K562 (cell line): ENCODE measurements at regions not wholly inside any gene's neighbourhood (a gene's known extent, or its start where the extent isn't known, plus 50 kb on each side); places are given as distances from the start of the nearest gene placed in this dataset.

Experiments used
- ATAC-seq: fragments of 200-7000 bp; cut with Tn5 transposase; 3 replicates; pipeline ENCODE4 v1.9.1; 2020; ENCODE audit warnings: moderate library complexity
- BruUV-seq: library from RNA; stranded (reverse); fragments of 400-500 nt; replicated peaks from 2 replicates; lab custom pipeline; 2021; lab: Mats Ljungman, UMichigan
- CTCF ChIA-PET: fragments of 300-600 bp; formaldehyde crosslinking; extraction: SDS; loops from one replicate; lab custom pipeline; 2021; ENCODE audit warnings: low intra/inter-chr PET ratio; lab: Yijun Ruan, JAX
- POLR2A ChIA-PET: fragments of 300-600, 350-650 bp; sonication (Branson Sonifier 250); formaldehyde crosslinking; extraction: SDS; loops from one replicate; lab custom pipeline; 2021; ENCODE audit warnings: antibody characterized with exemption, inconsistent platforms; lab: Yijun Ruan, JAX
- DNase-seq, 4 experiments: peaks; one replicate each; pipeline versions ENCODE4 v3.0.0 to v3.0.0-alpha.2; 2011 to 2018; ENCODE audit warnings: low spot score in 3 of 4, mixed read lengths in 3 of 4; ENCODE audit errors: extremely low read depth in 1 of 4
- FAIRE-seq: peaks from 2 replicates; lab custom pipeline; 2011; peaks lifted over from hg19 to GRCh38; lab: Jason Lieb, UNC
- H2AFZ ChIP-seq: 2 replicates; pipeline ENCODE4 v1.6.0; 2011; ENCODE audit warnings: low read depth, low read length, control low read depth, inconsistent platforms
- H3K27ac ChIP-seq: fragments of 200-600 bp; 3 replicates; pipeline ENCODE4 v1.8.0; 2011; ENCODE audit warnings: low read depth, mild to moderate bottlenecking, control low read depth, inconsistent platforms, low read length, moderate library complexity, mixed read lengths; ENCODE audit errors: extremely low read depth
- H3K27me3 ChIP-seq, 2 experiments: fragments of 300-600 bp in 1 of 2; 2 replicates in 1 of 2; 3 replicates in 1 of 2; pipeline versions ENCODE4 v1.6.0 to v1.8.0; 2011; ENCODE audit warnings: inconsistent platforms in 2 of 2, low read length in 2 of 2, mild to moderate bottlenecking in 1 of 2, mixed read lengths in 1 of 2, moderate library complexity in 1 of 2; ENCODE audit not compliant: control insufficient read depth in 2 of 2, insufficient read depth in 2 of 2
- H3K36me3 ChIP-seq: fragments of 300-600 bp; 3 replicates; pipeline ENCODE4 v1.8.0; 2011; ENCODE audit warnings: mild to moderate bottlenecking, low read length, inconsistent platforms; ENCODE audit not compliant: control insufficient read depth, insufficient read depth
- H3K4me1 ChIP-seq, 2 experiments: fragments of 200-600 bp in 1 of 2; replicated peaks in 1 of 2; 2 replicates in 1 of 2; 3 replicates in 1 of 2; pipeline versions ENCODE4 v1.5.1 to v1.8.0; 2011; ENCODE audit warnings: inconsistent platforms in 2 of 2, low read length in 2 of 2, mild to moderate bottlenecking in 1 of 2, mixed read lengths in 1 of 2, moderate library complexity in 1 of 2; ENCODE audit not compliant: control insufficient read depth in 2 of 2, insufficient read depth in 2 of 2
- H3K4me2 ChIP-seq: 2 replicates; pipeline ENCODE4 v1.6.1; 2011; ENCODE audit warnings: low read length, control low read depth, inconsistent platforms, mixed read lengths; ENCODE audit not compliant: insufficient read depth
- H3K4me3 ChIP-seq: fragments of 200-600 bp; sonication (generic), shearing (Covaris generic); 2 replicates; pipeline ENCODE4 v1.5.1; 2016; ENCODE audit warnings: control low read depth, inconsistent platforms
- H3K79me2 ChIP-seq: fragments of 200-600 bp; 3 replicates; pipeline ENCODE4 v1.8.0; 2011; ENCODE audit warnings: low read length, inconsistent platforms; ENCODE audit not compliant: control insufficient read depth, insufficient read depth
- H3K9ac ChIP-seq, 2 experiments: 2 replicates each; pipeline versions ENCODE4 v1.6.0 to v1.6.1; 2011; ENCODE audit warnings: low read depth in 2 of 2, low read length in 2 of 2, control low read depth in 1 of 2, inconsistent platforms in 1 of 2, mild to moderate bottlenecking in 1 of 2, mixed read lengths in 1 of 2; ENCODE audit not compliant: insufficient read depth in 1 of 2
- H3K9me1 ChIP-seq: one replicate; pipeline ENCODE4 v1.6.0; 2011; ENCODE audit warnings: inconsistent platforms, mild to moderate bottlenecking, low read length, moderate library complexity; ENCODE audit not compliant: control insufficient read depth, insufficient read depth
- H3K9me3 ChIP-seq: replicated peaks from 2 replicates; pipeline ENCODE4 v1.5.1; 2011; ENCODE audit warnings: low read depth, low read length, inconsistent platforms; ENCODE audit not compliant: control insufficient read depth, insufficient read depth
- H4K20me1 ChIP-seq: replicated peaks from 2 replicates; pipeline ENCODE4 v1.6.1; 2011; ENCODE audit warnings: low read length, inconsistent platforms, mixed read lengths; ENCODE audit not compliant: control insufficient read depth, insufficient read depth
- CBX1 ChIP-seq: sonication (generic); IDR thresholded peaks from 2 replicates; pipeline ENCODE4 v1.6.1; 2016; ENCODE audit warnings: antibody characterized with exemption, low read depth, mild to moderate bottlenecking
- HDAC1 ChIP-seq, 2 experiments: fragments of 450-650 bp; IDR thresholded peaks; 2 replicates each; pipeline ENCODE4 v1.6.1; 2016 to 2017; ENCODE audit warnings: inconsistent platforms in 1 of 2, mild to moderate bottlenecking in 1 of 2, moderate library complexity in 1 of 2
- KAT7 ChIP-seq: sonication (generic); formaldehyde crosslinking; IDR thresholded peaks from 2 replicates; pipeline ENCODE4 v1.8.0; 2022; ENCODE audit warnings: missing genetic modification reagents, mild to moderate bottlenecking, borderline replicate concordance
- MCM2 ChIP-seq: fragments of 450-650 bp; IDR thresholded peaks from 2 replicates; pipeline ENCODE4 v1.6.1; 2017; ENCODE audit warnings: low read depth, mild to moderate bottlenecking
- MXI1 ChIP-seq: IDR thresholded peaks from 2 replicates; pipeline ENCODE4 v1.6.1; 2011; ENCODE audit warnings: low read depth, mild to moderate bottlenecking, improper control_type of control experiment, low read length
- NFXL1 ChIP-seq: fragments of 450-650 bp; formaldehyde crosslinking; IDR thresholded peaks from 2 replicates; pipeline ENCODE4 v1.4.0; 2021; ENCODE audit warnings: mild to moderate bottlenecking
- PHTF2 ChIP-seq: fragments of 250-450 bp; sonication (Bioruptor Pico); IDR thresholded peaks from 2 replicates; pipeline ENCODE4 v1.5.0; 2021; ENCODE audit warnings: mild to moderate bottlenecking
- TCFL5 ChIP-seq: fragments of 250-450 bp; sonication (Bioruptor Pico); conservative IDR thresholded peaks from 2 replicates; pipeline ENCODE4 v1.6.1; 2021; ENCODE audit warnings: mild to moderate bottlenecking, moderate library complexity, matching md5 sums
- TOE1 ChIP-seq, 2 experiments: fragments of 450-650 bp in 1 of 2; sonication (generic) in 1 of 2; formaldehyde crosslinking in 1 of 2; IDR thresholded peaks; 2 replicates each; pipeline versions ENCODE4 v1.7.1 to v1.8.0; 2016 to 2022; ENCODE audit warnings: borderline replicate concordance in 2 of 2, mild to moderate bottlenecking in 2 of 2, antibody characterized with exemption in 1 of 2, inconsistent platforms in 1 of 2, low read depth in 1 of 2, missing genetic modification reagents in 1 of 2, moderate library complexity in 1 of 2
- U2AF2 ChIP-seq: fragments of 200-400 bp; formaldehyde crosslinking; optimal IDR thresholded peaks from 2 replicates; pipeline ENCODE3; 2017; ENCODE audit warnings: low read depth, mild to moderate bottlenecking, low read length
- ZNF140 ChIP-seq: fragments of 250-450 bp; sonication (Bioruptor Pico); IDR thresholded peaks from 2 replicates; pipeline ENCODE4 v1.8.0; 2021; ENCODE audit warnings: moderate library complexity, mild to moderate bottlenecking, inconsistent platforms
- ZNF253 ChIP-seq: fragments of 250-450 bp; sonication (Bioruptor Pico); conservative IDR thresholded peaks from 2 replicates; pipeline ENCODE4 v1.6.1; 2021; ENCODE audit warnings: mild to moderate bottlenecking
- WGBS: fragments of 100-300 bp; shearing (Covaris generic); methylation state at CpG from one replicate; pipeline ENCODE4 v1.1.6; 2016; ENCODE audit warnings: low coverage, mixed read lengths; ENCODE audit not compliant: insufficient coverage; ENCODE audit errors: missing lambda C conversion rate; 5-methylcytosine and 5-hydroxymethylcytosine counted together
- in situ Hi-C: fragments of 300-500 bp; cut with MboI; formaldehyde crosslinking; loops from 4 replicates; pipeline ENCODE4 v1.15.0; 2018; ENCODE audit warnings: inconsistent platforms, mixed read lengths
- intact Hi-C: fragments of 100-400 bp; cut with micrococcal nuclease; formaldehyde crosslinking; loops from 2 replicates; pipeline ENCODE4 v1.14.2; 2022
- TF ChIP-seq, protein P1 (sequence below): IDR thresholded peaks from 2 replicates; pipeline ENCODE4 v1.6.1; 2012; ENCODE audit warnings: low read depth, low read length, improper control_type of control experiment, borderline replicate concordance

DNA sequence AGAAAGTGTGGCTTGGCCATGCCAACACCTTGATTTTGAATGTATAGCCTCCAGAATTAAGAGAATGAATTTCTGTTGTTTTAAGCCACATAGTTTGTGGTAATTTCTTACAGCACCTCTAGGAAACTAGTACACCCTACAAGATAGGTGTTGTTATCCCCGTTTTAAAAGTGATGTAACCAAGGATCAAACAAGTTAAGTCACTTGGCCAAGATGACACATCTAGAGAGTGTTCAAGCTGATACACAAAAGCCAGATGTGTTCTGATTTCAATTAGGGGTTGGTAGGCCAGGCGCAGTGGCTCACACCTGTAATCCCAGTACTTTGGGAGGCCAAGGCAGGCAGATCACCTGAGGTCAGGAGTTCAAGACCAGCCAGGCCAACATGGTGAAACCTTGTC, 396.5 kb upstream of the SOX9 start (continued):
- TF ChIP-seq TOE1 (IDR thresholded peaks at IDR 0.05; ENCODE audit: borderline replicate concordance) (no peak), TOE1 (CRISPR knock-in tag; IDR thresholded peaks at IDR 0.05; ENCODE audit: borderline replicate concordance, low read depth) (no peak), U2AF2 (no peak), CBX1 (no peak), HDAC1 (IDR thresholded peaks at IDR 0.05) (no peak), TCFL5 (CRISPR knock-in tag) (no peak)
- TF ChIP-seq, protein P1, sequence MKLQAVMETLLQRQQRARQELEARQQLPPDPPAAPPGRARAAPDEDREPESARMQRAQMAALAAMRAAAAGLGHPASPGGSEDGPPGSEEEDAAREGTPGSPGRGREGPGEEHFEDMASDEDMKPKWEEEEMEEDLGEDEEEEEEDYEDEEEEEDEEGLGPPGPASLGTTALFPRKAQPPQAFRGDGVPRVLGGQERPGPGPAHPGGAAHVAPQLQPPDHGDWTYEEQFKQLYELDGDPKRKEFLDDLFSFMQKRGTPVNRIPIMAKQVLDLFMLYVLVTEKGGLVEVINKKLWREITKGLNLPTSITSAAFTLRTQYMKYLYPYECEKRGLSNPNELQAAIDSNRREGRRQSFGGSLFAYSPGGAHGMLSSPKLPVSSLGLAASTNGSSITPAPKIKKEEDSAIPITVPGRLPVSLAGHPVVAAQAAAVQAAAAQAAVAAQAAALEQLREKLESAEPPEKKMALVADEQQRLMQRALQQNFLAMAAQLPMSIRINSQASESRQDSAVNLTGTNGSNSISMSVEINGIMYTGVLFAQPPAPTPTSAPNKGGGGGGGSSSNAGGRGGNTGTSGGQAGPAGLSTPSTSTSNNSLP: no peak

DNA sequence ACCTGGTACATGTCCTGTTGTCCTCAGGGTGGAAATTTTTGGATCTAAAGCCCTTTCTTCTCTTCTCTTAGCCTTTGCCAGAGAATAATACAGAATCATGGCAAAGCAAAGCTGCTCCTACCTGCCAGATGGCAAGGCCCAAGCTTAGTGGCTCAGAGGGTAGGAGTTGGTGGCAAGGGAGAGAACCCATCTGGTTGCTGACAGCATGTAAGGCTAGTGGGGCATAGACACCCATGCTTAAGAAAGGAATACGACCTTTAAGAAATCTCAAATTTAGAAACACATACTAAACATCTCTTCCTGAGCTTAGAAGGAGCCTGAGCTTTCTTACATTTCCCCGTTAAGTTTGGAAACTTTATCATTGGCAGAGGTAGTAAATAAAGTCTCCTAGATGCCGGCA, 395.0 kb upstream of the SOX9 start:
- H3K36me3 ChIP-seq: no peaks in the 10 kb centered on the region
- H2AFZ ChIP-seq: no peak overlapping the region
- BruUV-seq: no TSS peak
- no peaks in the 10 kb centered on the region for H3K27me3 ChIP-seq
- no peaks in the 10 kb centered on the region for H3K9me1 ChIP-seq
- TF ChIP-seq MXI1: no peak
- TF ChIP-seq NFXL1: no peak
- no peak for TF ChIP-seq ZNF140 (CRISPR knock-in tag)
- TF ChIP-seq KAT7 (CRISPR knock-in tag): no peak
- TF ChIP-seq PHTF2 (CRISPR knock-in tag): no peak
- no peak for TF ChIP-seq ZNF253
- TF ChIP-seq MCM2: no peak
- ATAC-seq: no peak
- ChIA-PET POLR2A (interaction anchor here (0.6 kb wide), 1 partner anchor 322 kb away, joined by 3 read pairs; no protein-coding TSS in a partner anchor), CTCF (no interaction called here)
- no peaks in the 10 kb centered on the region for H3K79me2 ChIP-seq
- intact Hi-C loops (no loop called here), in situ Hi-C loops (no loop called here)
- WGBS: 0% methylated on average over 3 of the region's 3 CpGs
- H3K4me3 ChIP-seq: no peak overlapping the region
- H3K4me1 ChIP-seq: no peaks in the 10 kb centered on the region
- no peak for FAIRE-seq
- H3K27ac ChIP-seq: no peak overlapping the region
- H3K4me2 ChIP-seq: no peak overlapping the region
- H4K20me1 ChIP-seq: no peaks in the 10 kb centered on the region
- no peak overlapping the region for H3K9ac ChIP-seq
- DNase-seq: no peak
- H3K9me3 ChIP-seq: no peaks in the 10 kb centered on the region
